ENCODE measurements at regions not wholly inside any gene's neighbourhood (a gene's known extent, or its start where the extent isn't known, plus 50 kb on each side); places are given as distances from the start of the nearest gene placed in this dataset.

DNA sequence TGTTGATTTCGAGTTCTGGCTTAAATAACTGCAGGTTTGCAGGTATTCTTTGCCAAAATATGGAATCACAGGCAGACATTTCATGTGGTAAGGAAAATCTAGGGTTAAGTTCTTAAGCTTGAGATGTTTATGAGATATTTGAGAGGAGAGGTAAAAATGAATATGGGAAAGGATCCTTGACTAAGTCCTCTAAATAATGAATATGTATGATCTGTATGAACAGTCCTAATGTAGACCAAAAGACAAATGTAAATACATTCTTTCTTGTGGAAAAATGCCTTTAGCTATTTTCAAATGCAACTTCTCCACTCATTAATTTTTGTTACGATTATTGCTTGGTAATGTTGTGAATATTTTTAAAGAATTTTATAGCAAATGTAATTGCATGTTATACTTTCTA lies 1632.6 kb downstream of the SUCLG1 start:
- H3K27ac ChIP-seq = no peak overlapping the region
- intact Hi-C loops (cut with DNase I) = no loop called here
- no peak for DNase-seq
- TF ChIP-seq, protein P1, sequence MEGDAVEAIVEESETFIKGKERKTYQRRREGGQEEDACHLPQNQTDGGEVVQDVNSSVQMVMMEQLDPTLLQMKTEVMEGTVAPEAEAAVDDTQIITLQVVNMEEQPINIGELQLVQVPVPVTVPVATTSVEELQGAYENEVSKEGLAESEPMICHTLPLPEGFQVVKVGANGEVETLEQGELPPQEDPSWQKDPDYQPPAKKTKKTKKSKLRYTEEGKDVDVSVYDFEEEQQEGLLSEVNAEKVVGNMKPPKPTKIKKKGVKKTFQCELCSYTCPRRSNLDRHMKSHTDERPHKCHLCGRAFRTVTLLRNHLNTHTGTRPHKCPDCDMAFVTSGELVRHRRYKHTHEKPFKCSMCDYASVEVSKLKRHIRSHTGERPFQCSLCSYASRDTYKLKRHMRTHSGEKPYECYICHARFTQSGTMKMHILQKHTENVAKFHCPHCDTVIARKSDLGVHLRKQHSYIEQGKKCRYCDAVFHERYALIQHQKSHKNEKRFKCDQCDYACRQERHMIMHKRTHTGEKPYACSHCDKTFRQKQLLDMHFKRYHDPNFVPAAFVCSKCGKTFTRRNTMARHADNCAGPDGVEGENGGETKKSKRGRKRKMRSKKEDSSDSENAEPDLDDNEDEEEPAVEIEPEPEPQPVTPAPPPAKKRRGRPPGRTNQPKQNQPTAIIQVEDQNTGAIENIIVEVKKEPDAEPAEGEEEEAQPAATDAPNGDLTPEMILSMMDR (IDR thresholded peaks at IDR 0.05) = no peak
- H3K4me1 ChIP-seq = no peaks in the 10 kb centered on the region
- no peaks in the 10 kb centered on the region for H3K36me3 ChIP-seq
- ATAC-seq = no peak
- H3K9me3 ChIP-seq = no peaks in the 10 kb centered on the region
- H3K27me3 ChIP-seq = no peaks in the 10 kb centered on the region
- H3K4me3 ChIP-seq = no peak overlapping the region

DNA sequence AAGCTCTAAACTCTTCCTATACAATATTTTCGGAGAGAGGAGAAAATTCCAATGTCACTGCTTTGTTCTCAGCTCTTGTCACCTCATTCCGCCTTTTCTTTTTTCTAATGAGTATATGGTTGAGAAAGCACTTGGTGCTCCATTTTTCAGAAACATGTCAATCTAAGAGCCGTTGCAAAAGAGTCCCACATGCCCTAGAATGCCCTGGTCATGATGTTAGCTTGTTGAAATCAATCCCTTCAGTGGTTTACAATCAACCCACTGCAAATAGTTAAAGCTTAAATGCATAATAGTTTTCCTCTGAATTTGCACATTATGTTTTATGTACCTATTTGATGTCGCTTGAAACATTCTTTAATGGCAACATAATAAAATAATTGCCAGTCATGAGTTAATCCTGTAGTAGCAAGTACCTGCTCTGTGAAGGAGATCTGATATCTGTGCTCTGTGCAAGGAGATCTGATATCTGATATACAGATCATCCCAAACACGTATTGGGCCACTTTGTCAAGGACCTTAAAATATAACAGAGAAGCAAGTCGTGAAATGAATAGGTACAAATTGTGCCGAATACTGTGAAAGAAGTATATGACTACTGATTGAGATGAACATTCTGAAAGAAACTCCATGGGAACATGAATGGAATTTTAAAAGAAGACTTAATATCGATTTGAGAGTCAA lies 1633.5 kb downstream of the SUCLG1 start:
- H3K9me3 ChIP-seq = no peaks in the 10 kb centered on the region
- no peaks in the 10 kb centered on the region for H3K4me1 ChIP-seq
- no peaks in the 10 kb centered on the region for H3K27me3 ChIP-seq
- no peak overlapping the region for H3K27ac ChIP-seq
- H3K4me3 ChIP-seq = no peak overlapping the region
- intact Hi-C loops (cut with DNase I) = no loop called here
- no peaks in the 10 kb centered on the region for H3K36me3 ChIP-seq
- no peak for DNase-seq
- ATAC-seq = no peak
- TF ChIP-seq, protein P1 (IDR thresholded peaks at IDR 0.05) = no peak

DNA sequence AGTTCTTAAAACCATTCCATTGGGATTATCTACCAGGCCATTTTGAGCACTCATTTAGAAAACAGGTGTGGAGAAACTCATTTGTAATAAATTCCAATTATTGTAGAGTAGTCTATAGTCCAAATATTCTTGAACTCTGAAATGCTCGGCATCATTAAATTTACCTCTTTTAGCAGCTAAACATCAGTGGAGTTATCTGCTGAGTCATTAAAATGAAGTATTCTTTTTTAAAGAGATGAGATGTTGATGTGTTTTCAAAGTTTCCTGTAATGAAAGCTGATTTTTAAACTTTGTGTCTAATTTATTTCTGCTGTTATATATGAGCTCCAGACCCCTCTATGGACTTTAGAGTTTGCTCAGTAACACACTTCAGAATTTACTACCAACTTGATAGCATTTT lies 1635.2 kb downstream of the SUCLG1 start:
- no peak for ATAC-seq
- TF ChIP-seq, protein P1 (IDR thresholded peaks at IDR 0.05) = no peak

DNA sequence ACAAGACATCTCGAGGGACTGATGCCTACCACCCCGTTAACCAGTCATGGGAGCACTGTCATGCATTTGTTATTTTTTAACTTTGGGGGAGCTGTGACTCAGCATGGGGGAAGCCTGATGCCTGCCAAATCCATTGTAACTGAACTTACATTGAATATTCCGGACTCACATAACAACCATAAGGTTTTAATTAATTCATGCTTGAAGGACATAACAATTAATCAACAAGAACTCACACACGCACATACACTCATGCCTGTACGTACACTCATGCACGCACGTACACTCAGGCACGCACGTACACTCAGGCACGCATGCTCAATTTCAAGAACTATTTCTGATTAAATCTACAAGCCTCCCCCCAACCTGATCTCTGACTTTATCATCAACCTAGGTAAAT lies 1639.1 kb downstream of the SUCLG1 start:
- Histone ChIP-seq H3K4me1 (no peaks in the 10 kb centered on the region), H3K27me3 (no peaks in the 10 kb centered on the region), H3K9me3 (no peaks in the 10 kb centered on the region), H3K4me3 (no peak overlapping the region), H3K27ac (no peak overlapping the region), H3K36me3 (no peaks in the 10 kb centered on the region)
- TF ChIP-seq, protein P1 (IDR thresholded peaks at IDR 0.05) = no peak
- DNase-seq = no peak
- no peak for ATAC-seq
- intact Hi-C loops (cut with DNase I) = no loop called here

More for the DNA sequence above, 1635.2 kb downstream of the SUCLG1 start:
- DNase-seq = no peak
- no peak overlapping the region for H3K27ac ChIP-seq
- H3K36me3 ChIP-seq = no peaks in the 10 kb centered on the region
- no peaks in the 10 kb centered on the region for H3K27me3 ChIP-seq
- no peak overlapping the region for H3K4me3 ChIP-seq
- H3K4me1 ChIP-seq = no peaks in the 10 kb centered on the region
- no peaks in the 10 kb centered on the region for H3K9me3 ChIP-seq
- intact Hi-C loops (cut with DNase I) = no loop called here

DNA sequence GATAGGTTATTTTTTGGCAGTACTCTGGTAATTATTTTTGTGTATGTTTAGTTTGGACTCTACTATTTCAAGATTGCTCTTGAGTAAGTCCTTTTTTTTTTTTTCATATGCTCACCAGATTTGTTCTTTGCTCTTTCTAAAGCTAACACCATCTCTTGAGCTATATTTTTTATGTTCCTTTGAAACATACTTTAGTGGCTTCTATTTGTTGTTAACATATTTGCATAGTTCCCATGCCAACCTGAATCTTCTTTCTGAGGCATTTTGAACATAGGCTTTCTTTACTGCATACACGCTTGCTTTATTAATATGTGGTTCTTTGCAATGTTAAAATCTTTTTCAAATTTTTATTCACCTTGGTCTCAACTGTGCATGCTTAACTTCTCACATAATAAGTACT lies 1644.9 kb downstream of the SUCLG1 start:
- intact Hi-C loops (cut with DNase I) = no loop called here
- no peaks in the 10 kb centered on the region for H3K36me3 ChIP-seq
- no peaks in the 10 kb centered on the region for H3K27me3 ChIP-seq
- no peaks in the 10 kb centered on the region for H3K4me1 ChIP-seq
- no peak overlapping the region for H3K4me3 ChIP-seq
- TF ChIP-seq, protein P1 (IDR thresholded peaks at IDR 0.05) = no peak
- DNase-seq = no peak
- H3K27ac ChIP-seq = no peak overlapping the region
- no peaks in the 10 kb centered on the region for H3K9me3 ChIP-seq
- no peak for ATAC-seq

All from left lung (tissue), 4 donors.